Loucy (cell line): ENCODE measurements at regions not wholly inside any gene's neighbourhood (a gene's known extent, or its start where the extent isn't known, plus 50 kb on each side); places are given as distances from the start of the nearest gene placed in this dataset.

ENCODE experiments used
- CTCF ChIP-seq: fragments of 200-600 bp; sonication (generic); conservative IDR thresholded peaks from 2 replicates; pipeline ENCODE4 v1.5.1; 2014; ENCODE audit warnings: mild to moderate bottlenecking, antibody characterized with exemption, low read length
- EZH2phosphoT487 ChIP-seq: fragments of 200-600 bp; IDR thresholded peaks from 2 replicates; pipeline ENCODE4 v1.6.1; 2018; ENCODE audit warnings: antibody characterized with exemption, mild to moderate bottlenecking, moderate library complexity, borderline replicate concordance

GRCh38 chr13:87235621-87236020 lies 435.6 kb upstream of the SLITRK5 start:
- no peak for TF ChIP-seq CTCF
- no peak for TF ChIP-seq EZH2phosphoT487
